ENCODE measurements at regions not wholly inside any gene's neighbourhood (a gene's known extent, or its start where the extent isn't known, plus 50 kb on each side); places are given as distances from the start of the nearest gene placed in this dataset.
"Not testable (repeated sequence)": the region's sequence is repeated elsewhere in the genome, so short reads cannot be mapped to it uniquely, and the experiment has no call there.

DNA sequence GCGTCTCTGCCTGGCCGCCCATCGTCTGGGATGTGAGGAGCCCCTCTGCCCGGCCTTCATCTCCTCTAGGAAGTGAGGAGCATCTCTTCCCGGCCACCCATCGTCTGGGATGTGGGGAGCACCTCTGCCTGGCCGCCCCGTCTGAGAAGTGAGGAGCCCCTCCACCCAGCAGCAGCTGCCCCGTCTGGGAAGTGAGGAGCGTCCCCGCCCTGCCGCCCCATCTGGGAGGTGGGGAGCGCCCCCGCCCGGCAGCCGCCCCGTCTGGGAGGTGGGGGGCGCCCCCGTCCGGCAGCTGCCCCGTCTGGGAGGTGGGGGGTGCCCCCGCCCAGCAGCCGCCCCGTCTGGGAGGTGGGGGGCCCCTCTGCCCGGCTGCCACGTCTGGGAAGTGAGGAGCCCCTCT lies 153.7 kb upstream of the MYRIP start:
- not testable (repeated sequence) for DNase-seq (ENCODE audit: low spot score)

DNA sequence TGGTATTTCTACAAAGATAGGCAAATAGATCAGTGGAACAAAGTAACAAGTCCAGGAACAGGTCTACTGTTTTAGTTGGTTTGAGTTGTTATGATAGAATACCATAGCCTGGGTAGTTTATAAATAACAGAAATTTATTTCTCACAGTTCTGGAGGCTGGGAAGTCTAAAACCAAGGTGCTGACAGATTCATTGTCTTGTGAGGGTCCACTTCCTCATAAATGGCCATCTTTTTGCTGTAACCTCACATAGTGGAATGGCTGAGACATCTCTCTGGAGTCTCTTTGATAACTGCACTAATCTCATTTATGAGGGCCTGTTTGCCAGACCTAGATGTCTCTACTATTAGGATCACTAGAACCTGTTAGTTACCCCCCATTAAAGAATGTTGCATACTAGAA lies 152.3 kb upstream of the MYRIP start:
- no peak for DNase-seq (ENCODE audit: low spot score)

DNA sequence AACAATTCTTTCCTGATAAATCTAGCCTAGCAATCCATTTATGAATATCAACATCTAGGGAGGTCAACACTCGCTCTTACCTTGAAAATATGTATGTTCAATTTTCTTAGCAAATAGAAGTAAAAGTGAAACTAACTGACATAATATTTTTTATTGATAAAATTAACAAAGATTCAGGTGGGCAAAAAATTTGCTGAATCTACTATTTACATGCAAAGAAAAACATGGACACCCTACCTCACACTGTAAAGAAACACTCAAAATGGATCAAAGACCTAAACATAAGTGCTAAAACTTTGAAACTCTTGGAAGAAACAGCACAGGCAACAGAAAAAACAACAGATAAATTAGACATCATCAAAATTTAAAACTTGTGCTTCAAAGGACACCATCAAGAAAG lies 151.6 kb upstream of the MYRIP start:
- DNase-seq (ENCODE audit: low spot score): no peak

DNA sequence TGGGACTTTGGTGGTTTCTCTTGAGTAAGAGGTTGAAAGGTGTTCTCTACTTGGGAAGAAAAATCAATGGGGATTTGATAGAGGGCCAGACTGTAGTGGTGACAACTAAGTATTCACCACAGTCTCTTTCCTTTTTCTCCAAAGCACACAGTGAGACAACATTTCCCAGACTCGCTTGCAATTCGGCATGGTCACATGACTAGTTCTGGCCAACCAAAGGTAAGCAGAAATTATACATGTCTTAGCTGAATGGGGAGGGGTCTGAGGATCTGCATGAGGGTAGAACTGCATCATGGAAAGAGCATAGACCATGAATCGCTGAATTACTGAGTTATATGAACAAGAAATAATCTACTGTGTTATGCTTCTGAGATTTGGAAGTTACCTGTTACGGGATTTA lies 144.5 kb upstream of the MYRIP start:
- DNase-seq (ENCODE audit: low spot score): no peak

DNA sequence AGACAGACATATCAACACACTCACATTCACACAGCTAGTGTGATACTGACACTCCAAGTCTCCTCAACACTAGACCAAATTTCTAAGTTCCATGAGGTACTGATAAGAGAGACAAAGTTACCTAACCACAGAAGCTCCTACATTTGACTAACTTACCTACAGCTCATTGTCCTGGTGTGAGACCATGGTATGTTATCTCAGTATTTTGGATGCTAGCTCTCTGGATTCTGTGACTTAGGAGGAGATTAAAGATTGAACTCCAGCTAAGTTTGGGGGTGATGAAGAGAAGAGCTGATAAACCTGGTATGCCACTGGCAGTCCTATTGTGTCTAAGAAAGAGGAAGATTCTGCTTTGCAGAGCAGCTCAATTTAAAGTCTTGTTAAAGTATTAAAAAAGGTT lies 144.0 kb upstream of the MYRIP start:
- DNase-seq (ENCODE audit: low spot score): no peak

DNA sequence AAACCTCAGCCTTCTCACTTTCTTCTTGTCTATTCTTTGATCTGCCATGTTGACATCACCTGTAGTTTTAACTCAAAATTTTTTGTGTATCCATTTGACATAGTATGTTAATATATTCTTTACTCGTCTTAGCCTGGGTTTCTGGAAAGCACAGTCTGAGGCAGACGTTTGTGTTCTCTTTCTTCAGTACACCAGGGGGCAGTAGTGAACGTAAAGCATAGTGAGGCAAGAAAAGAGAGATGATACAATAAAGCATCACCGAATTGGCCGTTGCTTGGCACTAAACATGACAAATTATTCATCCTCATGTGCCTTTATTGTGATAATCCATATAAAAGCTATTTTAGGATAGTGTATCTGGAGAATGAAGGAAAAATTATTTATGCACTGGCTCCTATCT lies 141.0 kb upstream of the MYRIP start:
- DNase-seq (ENCODE audit: low spot score): peak; percentile 76

DNA sequence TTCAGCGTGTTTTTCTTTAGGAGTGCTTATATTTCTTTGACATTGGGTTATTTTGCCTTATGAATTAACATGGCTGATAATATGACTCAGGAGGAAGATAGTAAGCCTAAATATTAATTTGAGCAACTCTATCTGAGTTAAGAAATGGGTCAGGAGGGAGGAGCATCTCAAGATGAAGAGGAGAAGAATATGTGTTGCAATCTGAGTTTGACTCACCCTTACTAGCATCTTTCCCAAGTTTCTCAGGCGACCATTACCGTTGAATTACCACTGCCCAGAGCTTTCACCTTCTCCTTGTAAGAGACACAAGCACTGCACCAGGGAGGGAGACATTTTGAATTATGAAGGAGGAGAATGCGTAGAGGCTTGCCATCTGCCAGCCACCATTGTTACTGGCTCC lies 138.3 kb upstream of the MYRIP start:
- no peak for DNase-seq (ENCODE audit: low spot score)

DNA sequence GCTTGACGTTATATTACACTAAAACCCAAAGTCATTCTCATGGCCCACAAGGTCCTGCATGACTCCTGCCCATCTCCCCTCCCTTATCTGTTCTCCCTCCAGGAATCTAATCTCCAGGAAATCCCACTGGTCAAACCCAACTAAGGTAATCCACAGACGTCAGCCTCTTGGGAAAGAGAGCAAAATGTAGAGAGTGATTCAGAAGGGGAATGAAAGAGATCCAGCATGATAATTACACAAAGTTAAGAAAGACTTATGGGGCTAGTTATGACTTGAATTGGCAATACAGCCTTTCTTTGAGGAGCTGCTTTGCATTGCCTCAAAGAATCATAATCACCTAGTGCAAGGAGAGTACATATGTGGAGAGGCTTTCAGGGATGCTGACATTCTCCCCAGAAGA lies 137.8 kb upstream of the MYRIP start:
- DNase-seq (ENCODE audit: low spot score): no peak

DNA sequence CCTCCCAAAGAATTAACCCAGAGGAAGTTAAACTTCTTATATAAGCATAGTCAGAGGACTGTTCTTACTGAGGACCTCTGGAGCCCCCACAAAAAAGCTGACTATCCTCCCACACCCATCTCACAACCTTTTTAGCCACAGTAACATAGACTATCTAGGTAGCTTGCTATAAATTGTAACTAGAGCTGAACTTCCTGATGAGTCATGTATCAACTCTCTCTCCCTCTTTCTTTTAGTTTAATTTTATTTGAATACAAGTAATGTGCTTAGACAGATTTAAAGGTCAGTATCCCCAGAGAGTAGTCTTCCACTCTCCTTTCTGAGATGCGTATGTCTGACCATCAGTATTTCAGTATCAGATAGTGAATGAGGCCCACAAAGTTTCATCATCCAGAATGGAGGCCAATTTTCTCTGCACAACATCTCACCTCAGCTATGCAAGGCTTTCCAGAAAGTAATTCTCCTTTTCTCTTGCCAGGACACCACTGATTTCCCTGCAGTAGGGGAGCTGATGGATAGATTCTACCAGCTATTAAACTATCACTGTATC lies 104.0 kb upstream of the MYRIP start:
- no peak for DNase-seq (ENCODE audit: low spot score)

DNA sequence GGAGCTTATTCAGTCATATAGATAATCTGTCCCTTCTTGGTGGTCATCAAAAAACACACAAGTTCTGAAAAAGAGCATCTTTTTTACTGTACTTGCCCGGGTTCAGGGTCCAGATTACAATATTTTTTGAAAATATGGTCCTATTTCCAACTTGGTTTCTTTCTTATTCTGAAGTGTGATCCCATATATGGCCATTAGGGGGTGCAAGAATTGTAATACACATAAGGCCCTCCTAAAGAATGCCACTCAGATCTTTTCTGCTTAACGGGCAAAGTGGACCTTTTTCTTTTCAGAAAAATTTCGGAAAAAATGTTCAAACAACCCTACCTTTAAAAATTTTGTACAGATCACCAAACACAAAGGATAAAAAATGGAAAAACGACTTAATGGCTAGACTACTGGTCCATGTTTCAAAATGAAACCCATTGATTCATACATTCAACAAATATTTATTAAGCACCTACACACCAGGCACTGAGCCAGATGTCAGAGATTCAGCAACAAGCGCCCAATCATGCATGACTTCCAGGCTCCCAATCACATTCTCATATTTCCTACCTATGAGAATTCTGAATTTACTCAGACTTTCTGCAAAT lies 102.0 kb upstream of the MYRIP start:
- peak; percentile 48 for DNase-seq (ENCODE audit: low spot score)

DNA sequence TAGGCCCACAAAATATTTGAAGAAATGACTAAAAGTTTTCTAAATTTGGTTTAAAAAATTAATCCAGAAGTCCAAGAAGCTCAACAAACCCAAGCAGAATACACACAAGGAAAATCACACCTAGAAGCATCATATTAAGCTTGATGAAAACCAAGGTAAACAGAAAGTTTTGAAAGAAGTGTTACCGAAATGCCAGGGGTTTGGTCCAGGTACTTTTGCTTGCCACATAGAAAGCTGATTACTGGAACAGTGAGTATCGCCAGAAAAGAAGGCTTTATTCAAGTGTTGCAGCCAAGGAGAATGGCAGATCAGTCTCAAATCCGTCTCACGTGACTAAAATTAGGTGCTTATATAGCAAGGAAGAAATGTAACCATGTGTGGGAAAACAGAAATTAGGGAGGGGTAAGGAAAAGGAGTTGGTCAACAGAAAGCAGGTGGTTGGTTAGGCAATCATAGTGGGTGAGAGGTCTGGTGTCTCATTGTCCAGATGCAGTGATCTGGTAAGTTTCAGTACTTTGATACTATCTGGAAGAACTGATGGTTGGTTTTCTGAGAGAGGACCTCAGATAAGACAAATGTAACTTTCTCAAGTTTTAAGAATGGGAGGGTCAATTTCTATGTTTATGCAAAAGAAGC lies 96.9 kb upstream of the MYRIP start:
- no peak for DNase-seq (ENCODE audit: low spot score)

DNA sequence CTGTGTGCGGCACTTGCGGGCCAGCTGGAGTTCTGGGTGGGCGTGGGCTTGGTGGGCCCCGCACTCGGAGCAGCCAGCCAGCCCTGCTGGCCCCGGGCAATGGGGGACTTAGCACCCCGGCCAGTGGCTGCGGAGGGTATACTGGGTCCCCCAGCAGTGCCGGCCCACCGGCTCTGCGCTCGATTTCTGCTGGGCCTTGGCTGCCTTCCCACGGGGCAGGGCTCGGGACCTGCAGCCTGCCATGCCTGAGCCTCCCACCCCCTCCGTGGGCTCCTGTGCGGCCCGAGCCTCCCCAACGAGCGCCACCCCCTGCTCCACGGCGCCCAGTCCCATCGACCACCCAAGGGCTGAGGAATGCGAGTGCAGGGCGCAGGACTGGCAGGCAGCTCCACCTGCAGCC lies 96.1 kb upstream of the MYRIP start:
- not testable (repeated sequence) for DNase-seq (ENCODE audit: low spot score)

DNA sequence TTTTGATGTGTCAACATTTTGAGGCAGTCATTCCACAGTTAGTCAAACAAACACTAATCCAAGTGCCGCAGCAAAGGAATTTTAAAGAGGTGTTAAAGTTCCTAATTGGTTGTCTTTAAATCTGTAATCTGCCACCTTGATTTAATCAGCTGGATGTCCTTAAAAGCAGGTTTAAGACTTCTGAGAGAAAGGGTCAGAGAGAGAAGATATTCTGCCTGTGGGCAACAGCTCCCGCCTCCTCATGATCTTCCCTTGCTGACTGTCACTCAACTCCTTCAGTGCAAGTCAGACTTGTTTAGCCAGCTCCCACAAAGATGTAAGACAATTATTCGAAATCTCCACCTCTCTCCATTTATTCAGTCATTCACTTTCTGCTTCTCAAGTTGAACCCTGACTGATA lies 92.6 kb upstream of the MYRIP start:
- DNase-seq (ENCODE audit: low spot score): no peak

DNA sequence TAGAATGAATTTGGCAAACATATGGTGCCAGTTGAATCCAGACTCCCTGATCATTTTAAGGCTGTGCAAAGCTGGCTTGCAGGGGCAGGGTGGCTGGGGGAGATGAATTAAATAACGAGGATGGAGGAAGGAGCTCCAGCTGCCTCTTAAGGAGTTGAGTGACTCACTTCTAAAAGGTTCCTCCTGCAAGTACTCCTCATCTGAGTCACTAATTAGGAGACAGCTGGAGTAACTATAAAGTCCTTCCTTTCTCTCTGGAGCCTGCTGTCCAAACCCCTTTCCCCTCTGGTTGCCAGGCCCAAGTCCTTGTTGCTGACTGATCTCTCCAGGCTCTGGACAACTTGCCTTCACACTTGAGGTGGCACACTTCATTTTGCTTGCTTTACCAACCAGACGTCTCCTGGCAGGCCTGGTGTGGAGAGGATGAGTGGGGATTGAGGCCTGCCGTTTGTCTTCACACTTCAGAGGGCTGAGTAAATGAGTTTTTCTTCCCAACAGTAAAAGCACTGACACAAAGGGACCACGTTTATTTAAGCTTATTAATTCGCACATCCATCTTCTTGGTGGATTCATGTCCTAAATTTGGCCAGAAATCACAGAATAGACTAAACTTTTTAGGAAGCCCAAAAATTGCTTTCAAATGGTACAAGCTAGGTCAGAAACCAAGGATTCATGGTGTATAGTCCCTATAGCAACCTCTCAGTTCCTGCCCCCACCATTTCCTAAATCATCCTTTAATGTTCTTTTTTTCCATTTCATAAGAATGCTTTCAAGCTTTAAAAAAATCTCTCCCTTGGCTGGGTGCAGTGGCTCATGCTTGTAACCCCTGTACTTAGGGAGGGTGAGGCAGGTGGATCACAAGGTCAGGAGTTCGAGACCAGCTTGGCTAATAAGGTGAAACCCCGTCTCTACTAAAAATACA lies 90.5 kb upstream of the MYRIP start:
- peak; percentile 48 for DNase-seq (ENCODE audit: low spot score)

DNA sequence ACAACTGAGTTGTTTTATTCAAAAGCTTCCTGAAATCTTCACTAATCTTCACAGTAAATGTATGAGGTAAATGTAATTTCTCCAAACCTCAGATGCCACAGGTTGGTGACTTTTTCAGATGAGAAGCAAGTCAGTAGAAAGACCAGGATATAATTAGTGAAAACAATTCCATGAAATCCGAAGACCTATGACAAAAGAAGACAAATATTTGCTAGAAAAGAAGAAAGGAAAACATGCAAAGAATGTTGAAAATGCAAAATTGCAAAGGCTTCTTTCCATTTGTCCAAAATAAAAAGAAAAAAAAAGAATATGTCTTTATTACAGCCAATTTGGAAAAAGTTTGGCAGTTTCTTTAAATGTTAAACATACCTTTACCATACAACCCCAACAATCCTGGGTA lies 88.3 kb upstream of the MYRIP start:
- DNase-seq (ENCODE audit: low spot score): no peak

DNA sequence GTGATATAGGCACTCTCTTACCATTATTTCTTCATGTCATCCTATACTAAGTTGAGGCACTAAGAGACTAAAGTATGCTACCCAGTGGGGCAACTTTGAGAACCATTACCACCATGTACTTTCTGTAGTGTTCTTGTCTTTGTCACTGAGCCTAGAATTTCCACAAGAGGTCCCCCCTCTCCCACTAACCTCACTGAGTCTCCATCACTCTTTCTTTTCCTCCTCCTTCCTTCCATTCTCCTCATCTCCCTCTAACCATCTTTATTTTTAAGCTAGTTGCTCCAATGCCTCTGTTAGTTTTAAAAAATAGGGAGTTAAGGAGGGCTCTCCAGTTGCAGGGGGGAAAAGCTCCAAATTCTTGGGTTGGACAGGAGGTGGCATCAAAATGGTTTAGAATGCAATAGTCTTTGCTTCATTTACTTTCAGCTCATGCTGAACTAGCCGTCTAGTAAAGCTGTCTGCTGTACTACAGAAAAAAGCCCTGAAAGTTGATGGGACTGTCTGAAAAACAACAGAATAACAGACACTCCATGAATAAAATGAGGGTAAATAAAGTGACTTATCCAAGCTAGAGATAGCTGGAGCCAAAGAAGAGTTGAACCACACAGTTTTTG lies 85.1 kb upstream of the MYRIP start:
- DNase-seq (ENCODE audit: low spot score): no peak

DNA sequence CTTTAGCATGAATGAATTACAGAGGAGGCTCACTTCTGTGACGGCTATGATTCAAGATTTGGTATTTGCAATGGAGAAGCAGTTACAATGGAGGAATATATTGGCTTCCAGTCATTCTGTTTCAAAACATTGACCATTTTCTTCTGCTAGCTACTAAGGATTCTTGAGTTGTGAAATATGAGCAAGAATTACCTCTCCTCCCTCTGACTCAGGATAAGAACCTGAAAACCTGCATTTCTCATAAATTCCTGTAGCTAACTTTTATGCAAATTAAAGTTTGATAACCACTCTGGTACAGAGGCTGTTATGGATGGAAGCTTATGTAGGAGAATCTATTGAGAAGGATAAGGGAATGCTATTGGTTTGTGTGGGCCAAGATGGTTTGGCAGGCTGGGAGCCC lies 84.1 kb upstream of the MYRIP start:
- DNase-seq (ENCODE audit: low spot score): no peak

DNA sequence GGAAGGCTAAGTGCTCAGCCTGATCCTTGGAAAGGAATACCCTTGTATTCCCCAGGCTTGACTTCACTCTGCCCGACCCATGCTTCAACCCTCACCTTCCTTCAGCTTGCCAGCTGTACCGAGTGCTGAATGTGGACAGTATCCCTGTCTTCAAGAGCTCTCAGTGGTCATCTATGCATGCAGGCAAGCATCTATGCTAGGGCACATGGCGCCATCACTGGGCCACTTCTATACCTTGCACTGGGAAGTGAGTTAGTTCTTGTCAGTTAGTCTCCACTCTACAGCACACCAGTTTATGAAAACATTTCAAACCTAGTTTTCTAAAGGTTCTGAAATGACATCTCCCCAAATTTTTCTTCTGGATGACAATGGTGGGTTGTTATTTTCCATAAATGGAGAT lies 82.0 kb upstream of the MYRIP start:
- DNase-seq (ENCODE audit: low spot score): no peak

DNA sequence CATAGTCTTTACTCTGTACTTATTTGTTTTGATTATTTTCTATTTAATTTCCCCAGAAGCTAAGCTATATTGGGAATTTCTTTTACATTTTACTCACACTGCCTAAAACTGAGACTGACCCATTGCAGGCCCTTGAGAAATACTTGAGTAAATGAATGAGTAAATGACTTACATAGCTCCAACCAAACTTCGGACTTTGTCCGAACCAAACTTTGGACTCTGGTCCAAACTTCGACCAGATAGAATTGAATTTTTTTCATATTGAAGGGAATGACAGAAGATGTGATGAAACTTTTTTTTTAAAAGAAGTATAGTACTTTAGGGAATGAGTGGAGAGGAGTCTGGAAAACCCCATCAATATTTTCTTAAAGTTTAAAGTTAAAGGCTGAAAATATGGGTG lies 75.6 kb upstream of the MYRIP start:
- DNase-seq (ENCODE audit: low spot score): no peak

DNA sequence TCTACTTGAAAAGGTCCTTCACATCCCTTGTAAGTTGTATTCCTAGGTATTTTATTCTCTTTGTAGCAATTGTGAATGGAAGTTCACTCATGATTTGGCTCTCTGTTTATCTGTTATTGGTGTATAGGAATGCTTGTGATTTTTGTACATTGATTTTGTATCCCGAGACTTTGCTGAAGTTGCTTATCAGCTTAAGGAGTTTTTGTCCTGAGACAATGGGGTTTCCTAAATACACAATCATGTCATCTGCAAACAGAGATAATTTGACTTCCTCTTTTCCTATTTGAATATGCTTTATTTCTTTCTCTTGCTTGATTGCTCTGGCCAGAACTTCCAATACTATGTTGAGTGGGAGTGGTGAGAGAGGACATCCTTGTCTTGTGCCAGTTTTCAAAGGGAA lies 69.8 kb upstream of the MYRIP start:
- DNase-seq (ENCODE audit: low spot score): not testable (repeated sequence)

DNA sequence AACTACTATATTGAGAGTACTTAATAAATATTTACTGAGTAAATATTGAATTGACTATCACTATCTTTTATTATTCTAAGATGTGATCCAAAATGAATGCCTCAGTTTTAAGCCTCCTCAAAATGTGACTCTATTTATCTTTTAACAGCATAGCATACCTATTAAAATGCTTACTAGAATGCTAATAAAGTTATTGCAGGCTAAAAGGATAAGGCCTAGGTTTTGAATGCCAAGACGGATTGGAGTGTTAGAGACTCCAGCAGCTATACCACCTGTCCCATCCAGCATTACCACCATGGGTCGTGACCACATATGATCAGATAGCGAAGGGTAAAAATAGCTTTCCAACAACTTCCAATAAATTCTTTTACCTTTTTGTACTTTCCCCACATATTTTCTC lies 64.7 kb upstream of the MYRIP start:
- no peak for DNase-seq (ENCODE audit: low spot score)

DNA sequence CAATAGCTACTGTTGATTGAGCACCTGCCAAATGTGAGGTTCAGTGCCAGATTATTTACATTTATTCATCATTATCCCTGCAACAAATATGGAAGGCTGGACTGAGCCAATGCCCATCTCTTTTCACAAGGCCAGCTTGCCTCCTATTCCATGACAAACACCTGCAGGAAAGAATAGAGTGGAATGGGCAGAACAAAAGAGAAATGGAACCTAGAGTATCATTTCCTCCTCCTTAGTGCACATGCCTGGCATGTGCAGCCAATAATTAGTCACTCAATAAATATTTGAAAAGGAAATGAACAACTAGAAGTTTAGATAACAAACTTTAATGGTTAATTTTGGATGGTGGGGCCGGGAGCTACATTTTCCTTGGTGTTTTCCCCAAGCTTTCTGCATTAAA lies 61.4 kb upstream of the MYRIP start:
- no peak for DNase-seq (ENCODE audit: low spot score)

DNA sequence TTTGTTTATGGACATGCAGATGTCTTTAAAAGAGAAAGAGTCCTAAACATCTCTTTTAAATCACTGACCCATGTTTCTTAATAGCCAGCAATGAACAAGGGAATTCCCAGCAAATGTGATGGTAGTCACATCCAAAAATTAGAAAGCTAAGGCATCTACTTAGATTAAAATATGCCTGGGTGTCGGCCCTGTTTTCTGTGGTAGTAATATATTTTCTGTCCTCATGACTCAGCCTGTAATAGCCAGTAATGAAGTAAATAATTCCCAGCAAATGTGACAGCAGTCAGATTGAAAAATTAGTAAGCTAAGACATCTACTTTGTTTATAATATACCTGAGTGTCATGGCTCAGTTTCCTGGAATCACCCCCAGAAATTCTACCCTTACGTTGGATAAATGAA lies 60.6 kb upstream of the MYRIP start:
- DNase-seq (ENCODE audit: low spot score): no peak

All from RKO (cell line).